Peyer's patch (tissue), 4 donors: ENCODE measurements at regions not wholly inside any gene's neighbourhood (a gene's known extent, or its start where the extent isn't known, plus 50 kb on each side); places are given as distances from the start of the nearest gene placed in this dataset.
"Not testable (repeated sequence)": the region's sequence is repeated elsewhere in the genome, so short reads cannot be mapped to it uniquely, and the experiment has no call there.

Experiments used
- DNase-seq, 3 donors: peaks; one replicate each; pipeline ENCODE4 v3.0.0-alpha.2; 2017 to 2019
- H3K27ac ChIP-seq, 4 donors: fragments of 200-600 bp; sonication (generic); one replicate each; pipeline ENCODE4 v1.5.1; 2016 to 2019
- H3K27me3 ChIP-seq, 2 donors: fragments of 200-600 bp; sonication (generic); one replicate each; pipeline ENCODE4 v1.5.1; 2019
- H3K36me3 ChIP-seq, 3 donors: fragments of 200-600 bp; sonication (generic); one replicate each; pipeline ENCODE4 v1.5.1; 2016 to 2019
- H3K4me1 ChIP-seq, 4 donors: fragments of 200-600 bp; sonication (generic); one replicate each; pipeline ENCODE4 v1.5.1; 2016 to 2019
- H3K4me3 ChIP-seq, 4 donors: fragments of 200-600 bp; sonication (generic); 1 replicate in 3 of 4; 2 replicates in 1 of 4; pipeline ENCODE4 v1.5.1; 2016 to 2019; ENCODE audit warnings: mild to moderate bottlenecking in 1 of 4
- H3K9me3 ChIP-seq, 4 donors: fragments of 200-600 bp; sonication (generic); one replicate each; pipeline ENCODE4 v1.5.1; 2016 to 2019; ENCODE audit warnings: mild to moderate bottlenecking in 1 of 4
- CTCF ChIP-seq, 6 experiments: fragments of 450-650 bp in 4 of 6; fragments of 200-600 bp in 2 of 6; sonication (generic) in 1 of 6; IDR thresholded peaks; one replicate each; pipeline ENCODE4 v1.5.1; 2017 to 2019; ENCODE audit warnings: antibody characterized with exemption in 6 of 6, mild to moderate bottlenecking in 3 of 6, moderate library complexity in 1 of 6
- POLR2A ChIP-seq, 2 donors: fragments of 450-650 bp; IDR thresholded peaks; one replicate each; pipeline ENCODE4 v1.5.1; 2017; ENCODE audit warnings: antibody characterized with exemption in 2 of 2, mild to moderate bottlenecking in 2 of 2, moderate library complexity in 2 of 2

- TF ChIP-seq CTCF (IDR thresholded peaks at IDR 0.05) = no peak
- no peak for TF ChIP-seq POLR2A (IDR thresholded peaks at IDR 0.05)
- Histone ChIP-seq H3K27ac (no peak overlapping the region), H3K9me3 (no peaks in the 10 kb centered on the region), H3K4me3 (no peak overlapping the region), H3K36me3 (no peaks in the 10 kb centered on the region), H3K4me1 (no peaks in the 10 kb centered on the region), H3K27me3 (no peaks in the 10 kb centered on the region)
- no peak for DNase-seq
These were observed 337.2 kb downstream of the RPS29 start for GRCh38 chr14:49249022-49249421.

GRCh38 chr14:49243777-49244176, 342.4 kb downstream of the RPS29 start:
- H3K27me3 ChIP-seq, DNase-seq, H3K27ac ChIP-seq, H3K4me3 ChIP-seq, H3K4me1 ChIP-seq, H3K9me3 ChIP-seq, H3K36me3 ChIP-seq: not testable (repeated sequence)

DNA sequence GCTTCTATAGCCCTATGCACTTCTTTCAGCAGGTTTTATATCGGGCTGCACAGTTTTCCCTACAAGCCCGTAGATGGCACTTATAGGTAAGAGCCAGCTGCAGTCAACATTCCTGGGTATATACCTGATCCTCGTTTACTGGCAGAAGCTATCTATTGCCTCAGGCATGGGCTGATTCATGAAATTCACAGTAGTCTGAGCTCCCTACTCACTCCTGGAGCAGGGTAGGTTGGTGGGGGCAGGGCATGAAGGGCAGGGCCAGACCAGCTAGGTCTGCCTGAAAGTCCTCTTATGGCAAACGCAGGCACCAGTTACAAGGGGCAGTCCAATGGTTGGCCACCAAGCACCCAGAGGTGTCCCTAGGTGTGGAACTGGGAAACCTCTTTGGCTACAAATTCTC, 345.8 kb downstream of the RPS29 start:
- TF ChIP-seq CTCF (IDR thresholded peaks at IDR 0.05) = no peak
- TF ChIP-seq POLR2A (IDR thresholded peaks at IDR 0.05) = no peak
- Histone ChIP-seq H3K9me3 (peaks cover 0 to 10% (median 4%) of the 10 kb centered on the region in 4 donors), H3K27me3 (no peaks in the 10 kb centered on the region), H3K27ac (no peak overlapping the region), H3K4me1 (no peaks in the 10 kb centered on the region), H3K36me3 (no peaks in the 10 kb centered on the region), H3K4me3 (no peak overlapping the region)
- DNase-seq = no peak

GRCh38 chr14:49228552-49228951, 357.6 kb downstream of the RPS29 start:
- H3K36me3 ChIP-seq = no peaks in the 10 kb centered on the region

GRCh38 chr14:49221316-49221715, 364.9 kb downstream of the RPS29 start:
- TF ChIP-seq POLR2A (IDR thresholded peaks at IDR 0.05) (no peak), CTCF (IDR thresholded peaks at IDR 0.05) (no peak)
- Histone ChIP-seq H3K4me1 (no peaks in the 10 kb centered on the region), H3K9me3 (no peaks in the 10 kb centered on the region), H3K36me3 (no peaks in the 10 kb centered on the region), H3K27ac (no peak overlapping the region), H3K27me3 (no peaks in the 10 kb centered on the region), H3K4me3 (no peak overlapping the region)
- no peak for DNase-seq

More at GRCh38 chr14:49228552-49228951, 357.6 kb downstream of the RPS29 start:
- H3K4me1 ChIP-seq = no peaks in the 10 kb centered on the region
- no peak overlapping the region for H3K27ac ChIP-seq
- H3K27me3 ChIP-seq = no peaks in the 10 kb centered on the region
- H3K9me3 ChIP-seq = no peaks in the 10 kb centered on the region
- no peak overlapping the region for H3K4me3 ChIP-seq
- TF ChIP-seq POLR2A (IDR thresholded peaks at IDR 0.05) (no peak), CTCF (IDR thresholded peaks at IDR 0.05) (no peak)
- no peak for DNase-seq

- TF ChIP-seq CTCF (IDR thresholded peaks at IDR 0.05) = no peak
- no peak for TF ChIP-seq POLR2A (IDR thresholded peaks at IDR 0.05)
- Histone ChIP-seq H3K4me3 (no peak overlapping the region), H3K9me3 (no peaks in the 10 kb centered on the region), H3K36me3 (no peaks in the 10 kb centered on the region), H3K27me3 (no peaks in the 10 kb centered on the region), H3K4me1 (no peaks in the 10 kb centered on the region), H3K27ac (no peak overlapping the region)
- DNase-seq = no peak
These were observed 365.7 kb downstream of the RPS29 start for GRCh38 chr14:49220492-49220891.
